Ascending aorta (tissue), 2 donors: ENCODE measurements at regions not wholly inside any gene's neighbourhood (a gene's known extent, or its start where the extent isn't known, plus 50 kb on each side); places are given as distances from the start of the nearest gene placed in this dataset.

Experiments used
- DNase-seq, 2 donors: peaks; one replicate each; pipeline ENCODE4 v3.0.0-alpha.2; 2019; ENCODE audit warnings: low spot score in 2 of 2
- H3K27ac ChIP-seq, 2 donors: fragments of 200-600 bp; sonication (generic); one replicate each; pipeline ENCODE4 v1.5.1; 2016 to 2017; ENCODE audit warnings: mild to moderate bottlenecking in 1 of 2
- H3K27me3 ChIP-seq: fragments of 200-600 bp; sonication (generic); one replicate; pipeline ENCODE4 v1.5.1; 2017
- H3K36me3 ChIP-seq, 2 donors: fragments of 200-600 bp; sonication (generic); one replicate each; pipeline ENCODE4 v1.5.1; 2016
- H3K4me1 ChIP-seq, 2 donors: fragments of 200-600 bp; sonication (generic); one replicate each; pipeline ENCODE4 v1.5.1; 2016 to 2017; ENCODE audit warnings: mild to moderate bottlenecking in 1 of 2
- H3K4me3 ChIP-seq, 2 donors: fragments of 200-600 bp; sonication (generic); one replicate each; pipeline ENCODE4 v1.5.1; 2016 to 2017; ENCODE audit warnings: mild to moderate bottlenecking in 1 of 2
- H3K9me3 ChIP-seq, 2 donors: fragments of 200-600 bp; sonication (generic); one replicate each; pipeline ENCODE4 v1.5.1; 2016
- CTCF ChIP-seq, 3 experiments: fragments of 200-600 bp in 2 of 3; fragments of 450-650 bp in 1 of 3; sonication (generic) in 2 of 3; IDR thresholded peaks; one replicate each; pipeline ENCODE4 v1.5.1; 2016 to 2019; ENCODE audit warnings: antibody characterized with exemption in 3 of 3, mild to moderate bottlenecking in 1 of 3, moderate library complexity in 1 of 3
- intact Hi-C: fragments of 100-400 bp; cut with DNase I; formaldehyde crosslinking; loops from one replicate; pipeline ENCODE4 v1.15.1; 2023

DNA sequence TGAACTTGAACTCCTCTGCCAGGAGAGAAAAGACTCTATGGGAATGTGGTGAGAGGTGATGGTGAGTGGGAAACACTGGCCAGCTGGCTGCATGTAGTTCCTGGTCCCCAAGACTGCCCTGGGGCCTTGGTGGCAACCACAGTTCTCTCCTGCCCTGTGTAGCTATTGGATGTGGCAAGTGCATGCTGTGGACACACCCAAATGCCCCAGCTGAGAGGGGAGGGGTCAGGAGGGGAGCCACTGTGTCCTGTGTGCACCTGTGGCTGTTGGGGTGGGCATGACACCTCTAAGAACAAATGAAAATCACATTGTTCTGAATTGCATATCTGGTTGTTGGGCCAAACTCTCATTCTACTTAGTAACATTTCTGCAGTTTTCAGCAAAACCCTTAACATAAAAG lies 409.6 kb downstream of the NSUN3 start:
- H3K4me1 ChIP-seq: no peaks in the 10 kb centered on the region
- DNase-seq: no peak
- no peak overlapping the region for H3K27ac ChIP-seq
- H3K9me3 ChIP-seq: peaks cover 0 to 4% of the 10 kb centered on the region in 2 donors
- H3K36me3 ChIP-seq: no peaks in the 10 kb centered on the region
- intact Hi-C loops: no loop called here
- no peak for TF ChIP-seq CTCF (IDR thresholded peaks at IDR 0.05)
- no peaks in the 10 kb centered on the region for H3K27me3 ChIP-seq
- no peak overlapping the region for H3K4me3 ChIP-seq

GRCh38 chr3:94481226-94481898 lies 418.5 kb downstream of the NSUN3 start:
- Histone ChIP-seq H3K36me3 (no peaks in the 10 kb centered on the region), H3K9me3 (no peaks in the 10 kb centered on the region)
- intact Hi-C loops: loop anchor here (10.0 kb wide), 1 partner anchor 57 kb away; no protein-coding TSS in a partner anchor

GRCh38 chr3:94482686-94483085 lies 419.8 kb downstream of the NSUN3 start:
- H3K4me3 ChIP-seq: no peak overlapping the region
- no peak for TF ChIP-seq CTCF (IDR thresholded peaks at IDR 0.05)
- H3K36me3 ChIP-seq: no peaks in the 10 kb centered on the region
- DNase-seq: no peak
- intact Hi-C loops: loop anchor here (10.0 kb wide), 1 partner anchor 58 kb away; no protein-coding TSS in a partner anchor
- no peaks in the 10 kb centered on the region for H3K4me1 ChIP-seq
- H3K27me3 ChIP-seq: no peaks in the 10 kb centered on the region
- no peak overlapping the region for H3K27ac ChIP-seq
- no peaks in the 10 kb centered on the region for H3K9me3 ChIP-seq

More at GRCh38 chr3:94481226-94481898, 418.5 kb downstream of the NSUN3 start:
- H3K4me1 ChIP-seq: no peaks in the 10 kb centered on the region
- no peak for TF ChIP-seq CTCF (IDR thresholded peaks at IDR 0.05)
- H3K27me3 ChIP-seq: no peaks in the 10 kb centered on the region
- no peak for DNase-seq
- H3K4me3 ChIP-seq: no peak overlapping the region
- H3K27ac ChIP-seq: no peak overlapping the region

- H3K4me3 ChIP-seq: no peak overlapping the region
Measured at GRCh38 chr3:94483403-94483802, 420.5 kb downstream of the NSUN3 start.

GRCh38 chr3:94494992-94495391 lies 432.1 kb downstream of the NSUN3 start:
- H3K27me3 ChIP-seq: no peaks in the 10 kb centered on the region
- no peak for DNase-seq
- H3K36me3 ChIP-seq: no peaks in the 10 kb centered on the region
- H3K27ac ChIP-seq: no peak overlapping the region
- no peaks in the 10 kb centered on the region for H3K4me1 ChIP-seq
- no peak for TF ChIP-seq CTCF (IDR thresholded peaks at IDR 0.05)
- H3K9me3 ChIP-seq: no peaks in the 10 kb centered on the region
- no peak overlapping the region for H3K4me3 ChIP-seq
- intact Hi-C loops: no loop called here

More at GRCh38 chr3:94483403-94483802, 420.5 kb downstream of the NSUN3 start:
- no peak for TF ChIP-seq CTCF (IDR thresholded peaks at IDR 0.05)
- no peaks in the 10 kb centered on the region for H3K4me1 ChIP-seq
- intact Hi-C loops: loop anchor here (10.0 kb wide), 1 partner anchor 59 kb away; no protein-coding TSS in a partner anchor
- H3K27ac ChIP-seq: no peak overlapping the region
- DNase-seq: no peak
- H3K36me3 ChIP-seq: no peaks in the 10 kb centered on the region
- H3K9me3 ChIP-seq: no peaks in the 10 kb centered on the region
- no peaks in the 10 kb centered on the region for H3K27me3 ChIP-seq
